HG03442 (cell line): ENCODE measurements at regions not wholly inside any gene's neighbourhood (a gene's known extent, or its start where the extent isn't known, plus 50 kb on each side); places are given as distances from the start of the nearest gene placed in this dataset.
"Not testable (repeated sequence)": the region's sequence is repeated elsewhere in the genome, so short reads cannot be mapped to it uniquely, and the experiment has no call there.

Experiments
- ATAC-seq: cut with Tn5 transposase; IDR thresholded peaks from one replicate; pipeline ENCODE4 v1.9.1; 2021; ENCODE audit warnings: mild to moderate bottlenecking, moderate library complexity; ENCODE audit not compliant: unreplicated experiment

DNA sequence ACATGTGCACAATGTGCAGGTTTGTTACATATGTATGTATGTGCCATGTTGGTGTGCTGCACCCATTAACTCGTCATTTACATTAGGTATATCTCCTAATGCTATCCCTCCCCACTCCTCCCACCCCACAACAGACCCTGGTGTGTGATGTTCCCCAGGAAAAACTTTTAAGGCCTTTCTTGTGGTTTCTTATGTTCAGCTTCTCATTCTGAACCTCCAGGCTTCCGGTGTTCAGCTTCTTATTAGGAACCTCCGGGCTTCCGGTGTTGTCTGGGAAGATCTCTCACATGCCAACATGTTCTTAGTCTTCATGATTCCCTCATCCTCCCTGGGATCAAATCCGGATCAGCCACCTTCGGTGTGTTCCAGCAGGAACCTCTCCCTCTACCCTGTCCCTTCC, 338.8 kb upstream of the IRX2 start:
- not testable (repeated sequence) for ATAC-seq

DNA sequence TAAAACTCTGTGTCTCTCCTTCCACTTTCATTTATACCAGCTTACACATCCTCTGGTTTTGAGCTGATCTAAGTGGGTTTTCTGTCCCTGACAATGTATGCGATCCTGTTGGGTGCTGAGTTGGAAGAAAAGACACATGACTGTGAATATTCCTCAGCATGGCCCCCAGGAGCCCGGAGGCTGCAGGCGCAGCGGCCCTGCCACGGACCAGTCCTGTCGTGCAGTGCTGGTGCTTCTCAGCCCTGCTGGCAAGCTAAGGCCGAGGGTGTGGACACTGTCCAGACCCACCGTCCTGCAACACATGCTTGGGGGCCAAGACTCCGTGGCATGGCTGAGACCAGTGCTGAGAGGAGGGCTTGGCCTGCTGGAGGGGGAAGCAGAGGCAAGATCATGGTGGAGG, 328.9 kb upstream of the IRX2 start:
- no peak for ATAC-seq

DNA sequence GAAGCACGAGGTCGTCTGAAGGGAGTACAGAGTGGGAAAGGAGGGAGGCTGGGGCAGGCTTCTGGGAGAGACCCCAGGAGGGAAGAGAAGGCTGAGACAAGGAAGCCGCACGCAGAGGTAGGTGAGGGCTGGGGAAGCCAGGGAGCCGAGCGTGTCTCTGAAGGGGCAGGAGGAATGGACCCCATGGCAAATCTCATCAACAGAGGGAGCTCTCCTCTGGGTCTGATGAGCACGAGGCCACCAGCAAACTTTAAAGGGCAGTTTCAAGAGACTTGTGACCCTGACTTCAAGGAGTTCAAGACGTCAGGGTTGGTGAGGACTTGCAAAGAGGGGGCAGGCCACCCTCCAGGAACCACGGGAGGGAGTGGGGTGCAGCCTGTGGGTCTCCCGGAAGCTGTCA, 326.2 kb upstream of the IRX2 start:
- ATAC-seq = no peak

DNA sequence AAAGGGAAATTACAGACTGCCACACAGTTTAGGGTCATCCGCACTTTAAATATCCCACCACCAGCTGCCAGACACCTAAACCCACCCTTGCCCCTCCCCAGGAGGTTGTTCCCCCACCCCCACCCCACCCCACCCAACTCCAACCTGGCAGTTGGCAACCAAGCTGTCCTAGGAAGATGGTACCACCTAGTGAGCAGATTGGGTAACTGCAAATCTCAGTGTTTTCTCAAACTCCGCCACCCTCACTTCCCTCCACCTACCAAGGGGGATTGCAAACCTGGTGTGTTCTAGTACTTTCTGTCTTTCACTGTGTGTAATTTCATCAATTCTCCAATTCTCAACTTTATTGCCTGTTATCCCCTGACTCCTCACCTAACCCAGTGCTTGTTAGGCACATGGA, 323.8 kb upstream of the IRX2 start:
- no peak for ATAC-seq

DNA sequence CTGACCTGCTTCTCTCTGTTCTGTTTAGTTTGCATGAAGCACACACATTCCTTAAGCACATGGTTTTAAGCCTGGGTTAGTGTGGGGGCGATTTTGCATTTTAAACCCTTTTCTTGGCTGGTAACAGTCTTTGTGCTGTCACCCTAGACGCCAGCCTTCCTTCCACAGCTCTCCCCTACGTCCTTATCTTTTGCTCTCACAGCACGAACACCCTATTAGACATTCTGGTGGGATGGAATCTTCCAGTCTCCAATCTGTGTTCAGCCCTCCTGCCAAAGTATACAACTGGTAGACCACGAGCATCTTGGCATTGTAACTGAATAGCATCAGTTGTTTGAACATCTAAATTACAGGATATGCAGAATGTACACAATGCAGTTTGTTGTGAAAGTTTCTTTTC, 316.9 kb upstream of the IRX2 start:
- no peak for ATAC-seq

DNA sequence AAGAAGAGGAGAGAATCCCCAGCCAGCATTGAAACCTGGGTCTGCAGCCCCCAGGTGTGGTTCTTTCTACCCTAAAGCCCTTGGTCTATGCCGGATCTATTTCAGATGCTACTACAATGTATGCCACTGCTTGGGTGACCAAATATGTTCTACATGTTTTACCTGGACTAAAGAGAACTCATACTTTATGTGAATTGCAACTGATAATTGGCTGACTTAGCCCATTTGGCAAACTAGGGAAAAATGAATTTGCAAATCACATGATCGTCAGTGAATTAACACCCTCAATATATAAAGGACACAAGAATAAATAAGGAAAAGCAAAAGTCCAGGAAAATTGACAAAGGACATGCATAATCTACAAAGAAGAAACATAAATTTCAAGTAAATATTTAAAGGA, 308.8 kb upstream of the IRX2 start:
- ATAC-seq = no peak

DNA sequence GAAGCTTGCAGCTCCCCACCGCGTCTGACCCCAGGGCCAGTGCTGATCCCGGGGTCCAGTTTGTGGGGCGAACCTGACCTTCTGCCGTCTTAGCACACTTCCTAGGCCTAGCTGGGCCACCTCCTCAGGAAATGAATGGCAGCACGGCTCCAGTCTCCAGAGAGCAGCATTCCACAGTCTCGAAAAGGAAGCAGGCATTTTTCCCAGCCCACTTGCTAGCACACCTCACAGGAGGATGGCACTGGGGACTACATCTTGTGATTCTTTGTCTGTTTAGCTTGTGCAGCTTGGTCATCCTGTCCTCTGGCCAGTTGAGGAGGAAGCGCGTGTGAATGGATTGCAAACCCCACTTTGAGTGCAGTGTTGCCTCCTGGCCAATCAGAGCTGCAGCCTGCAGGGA, 308.0 kb upstream of the IRX2 start:
- no peak for ATAC-seq

DNA sequence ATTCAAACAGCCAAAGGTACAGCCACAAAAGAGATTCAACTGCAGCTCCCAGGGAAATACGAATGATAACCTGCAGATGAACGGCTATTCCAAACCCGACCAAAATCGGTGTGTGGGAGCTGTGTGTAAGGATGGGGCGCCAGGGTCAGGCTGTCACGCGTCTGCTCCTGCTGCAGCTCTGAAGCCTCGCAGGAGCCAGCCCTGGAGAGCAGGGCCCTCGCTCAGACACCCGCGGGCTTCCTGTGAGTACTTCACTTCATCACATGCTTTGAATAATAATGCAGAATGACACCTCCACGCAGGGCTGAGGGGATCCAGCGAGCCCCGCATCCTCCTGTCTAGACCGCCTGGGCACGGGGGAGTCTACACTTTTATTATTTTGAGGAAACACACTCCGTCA, 307.5 kb upstream of the IRX2 start:
- ATAC-seq = no peak

DNA sequence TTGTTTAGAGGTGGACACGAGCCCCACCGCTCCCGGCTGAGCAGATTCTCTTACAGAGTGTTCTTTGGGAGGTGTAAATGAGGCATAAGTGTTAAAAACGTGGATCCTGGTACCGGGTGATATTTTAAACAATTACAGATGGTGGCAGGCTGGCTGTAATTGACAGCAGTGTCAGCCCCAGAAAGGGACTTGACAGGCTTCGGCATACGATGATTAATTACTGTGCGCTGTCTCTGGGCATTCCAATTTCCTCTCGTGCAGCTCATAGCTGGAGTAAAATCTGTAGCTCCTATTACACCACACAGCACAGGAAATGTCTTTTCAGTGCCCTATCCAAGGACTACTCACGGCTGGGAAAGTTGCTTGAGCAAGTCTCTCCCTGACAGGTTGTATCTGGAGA, 305.4 kb upstream of the IRX2 start:
- ATAC-seq = no peak

DNA sequence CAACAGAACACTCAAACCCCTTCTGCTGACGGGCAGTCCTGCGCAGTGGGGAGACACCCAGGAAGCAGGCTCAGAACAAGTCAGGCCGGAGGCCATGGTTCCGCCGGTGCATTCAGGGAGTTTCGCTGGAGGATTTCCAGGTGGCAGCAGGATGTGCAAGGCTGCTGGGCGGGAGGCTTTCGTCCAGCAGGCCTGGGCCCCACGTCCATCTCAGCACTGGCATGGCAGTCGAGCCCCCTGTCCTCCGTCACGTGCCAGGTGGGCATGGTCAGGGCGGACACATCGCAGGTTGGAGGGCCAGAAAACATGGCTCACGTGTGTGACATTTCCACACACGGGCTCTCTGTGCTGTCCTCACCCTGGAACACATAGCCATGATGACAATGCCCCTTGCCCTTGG, 299.9 kb upstream of the IRX2 start:
- no peak for ATAC-seq

DNA sequence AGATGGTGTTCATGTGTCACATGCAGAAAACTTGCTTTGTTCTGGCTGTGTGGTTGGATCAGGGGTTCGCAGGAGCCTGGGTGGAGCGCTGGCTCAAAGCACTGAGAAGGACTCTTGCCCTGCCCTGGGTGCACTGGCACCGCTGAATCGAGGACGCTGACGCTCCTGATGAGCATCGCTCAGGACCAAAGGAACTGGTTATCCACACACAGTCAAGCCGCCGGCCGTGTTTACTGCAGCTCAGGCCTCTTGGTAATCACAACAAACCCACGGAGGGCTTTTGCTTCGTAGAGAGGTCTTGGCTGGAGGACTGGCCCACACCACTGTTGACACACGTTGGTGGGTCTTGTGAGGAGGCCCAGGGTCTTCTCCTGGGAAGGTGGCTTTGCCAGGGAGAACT, 299.4 kb upstream of the IRX2 start:
- ATAC-seq = no peak

DNA sequence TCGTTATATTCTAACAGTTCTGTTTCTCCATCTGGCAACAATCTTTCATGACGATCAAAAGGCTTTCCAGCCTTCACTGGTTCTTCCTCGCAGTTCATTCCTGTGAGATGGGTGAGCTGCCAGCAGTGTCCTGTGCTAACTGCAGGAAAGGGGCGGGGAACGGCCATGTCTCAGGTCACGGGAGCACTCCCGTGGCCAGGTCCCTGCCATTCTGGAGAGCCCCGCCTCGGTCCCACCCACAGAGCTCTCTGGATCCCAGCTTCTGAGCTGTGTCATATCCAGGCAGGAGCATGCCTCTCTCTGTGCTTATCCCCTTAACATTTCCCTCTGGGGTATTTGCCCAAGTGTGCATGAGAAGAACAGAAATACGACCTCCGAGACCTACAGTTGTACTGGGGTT, 297.8 kb upstream of the IRX2 start:
- no peak for ATAC-seq

DNA sequence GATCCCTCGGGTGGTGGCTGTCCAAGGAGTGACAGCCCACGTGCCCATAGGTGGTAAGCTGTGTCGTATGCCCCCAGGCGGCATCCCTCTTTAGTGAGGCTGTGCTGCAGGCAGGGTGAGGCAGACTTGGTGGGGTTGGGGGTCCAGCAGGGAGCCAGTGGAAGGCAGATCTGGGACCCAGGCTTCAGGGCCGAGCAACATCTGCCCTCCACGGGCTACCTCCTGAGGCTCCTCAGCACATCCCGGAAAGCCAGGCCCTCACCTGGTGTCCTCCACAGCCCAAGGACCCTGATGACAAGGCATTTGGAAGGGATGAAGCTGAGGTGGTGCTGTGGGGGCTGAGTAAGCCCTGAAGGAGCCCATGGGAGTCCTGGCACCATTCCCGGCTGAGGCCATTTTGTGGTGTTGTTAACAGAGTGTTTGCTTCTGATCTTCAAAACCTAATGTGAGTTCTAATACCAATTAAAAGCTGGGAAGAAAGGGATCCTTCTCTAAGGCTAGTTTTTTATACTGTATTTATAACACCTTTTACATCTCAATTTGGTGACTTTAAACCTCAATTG, 295.8 kb upstream of the IRX2 start:
- no peak for ATAC-seq

DNA sequence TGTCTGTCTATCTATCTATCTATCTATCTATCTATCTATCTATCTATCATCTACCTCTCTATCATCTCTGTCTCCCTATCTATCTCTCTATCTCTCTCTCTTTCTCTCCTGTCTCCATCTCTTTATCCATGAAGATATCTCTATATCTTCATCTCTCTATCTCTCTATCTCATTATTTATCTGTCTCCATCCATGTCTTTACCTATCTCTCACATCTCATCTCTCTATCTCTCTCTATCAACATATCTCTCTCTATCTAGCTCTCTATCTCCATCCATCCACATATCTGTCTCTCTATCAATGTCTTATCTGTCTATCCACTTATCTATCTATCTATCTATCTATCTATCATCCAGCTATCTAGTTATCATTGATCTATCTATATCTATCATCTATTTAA, 292.1 kb upstream of the IRX2 start:
- no peak for ATAC-seq

DNA sequence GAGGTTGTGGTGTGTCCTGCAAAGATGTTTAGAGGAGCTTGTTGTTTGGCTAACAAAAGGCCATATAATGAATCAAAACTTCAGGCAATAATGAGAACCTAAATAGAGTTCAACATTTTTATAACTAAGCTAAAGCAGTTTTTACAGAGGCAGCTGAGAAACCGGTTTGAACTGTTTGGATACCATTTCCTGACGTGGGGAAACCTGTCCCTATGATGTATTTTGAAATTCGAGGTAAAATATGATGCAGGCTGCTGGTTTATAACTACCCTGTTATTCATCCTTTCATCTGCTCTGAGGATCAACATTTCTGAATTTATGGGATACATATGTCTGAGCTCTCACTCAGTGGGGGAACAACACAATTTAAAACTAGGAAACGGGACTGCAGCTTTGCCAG, 289.5 kb upstream of the IRX2 start:
- ATAC-seq = no peak

DNA sequence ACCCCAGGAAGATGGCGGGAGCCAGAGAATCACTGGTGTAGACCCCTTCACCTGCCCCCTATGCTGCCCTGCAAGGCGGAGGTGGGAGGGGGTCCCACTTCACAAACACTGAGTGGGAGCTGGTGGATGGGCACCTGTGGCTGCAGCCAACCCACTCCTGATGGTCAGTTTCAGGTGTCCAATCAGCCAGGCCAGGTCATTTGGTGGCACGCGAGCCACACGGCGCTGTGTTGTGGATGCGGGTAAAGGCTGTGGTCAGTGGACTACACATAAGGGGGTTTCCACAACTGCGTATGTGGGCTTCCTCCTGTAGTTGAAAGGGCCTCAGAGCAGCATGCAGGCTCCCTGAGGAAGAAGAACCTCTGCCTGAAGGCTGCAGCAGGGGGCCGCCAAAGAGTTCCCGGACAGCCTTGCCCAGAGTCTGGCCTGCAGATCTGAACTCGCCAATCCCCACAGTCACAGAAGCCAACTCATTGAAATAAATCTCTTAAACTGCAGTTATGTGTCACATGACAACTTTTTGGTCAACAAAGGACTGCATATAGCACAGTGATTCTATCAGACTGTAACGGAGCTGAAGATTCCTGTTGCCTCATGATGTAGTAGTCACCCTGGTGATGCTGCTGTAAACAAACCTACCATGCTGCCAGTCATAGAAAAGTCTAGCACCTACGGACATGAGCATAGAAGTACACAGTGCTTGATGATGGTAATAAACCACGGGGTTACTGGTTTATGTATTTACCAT, 284.7 kb upstream of the IRX2 start:
- no peak for ATAC-seq

DNA sequence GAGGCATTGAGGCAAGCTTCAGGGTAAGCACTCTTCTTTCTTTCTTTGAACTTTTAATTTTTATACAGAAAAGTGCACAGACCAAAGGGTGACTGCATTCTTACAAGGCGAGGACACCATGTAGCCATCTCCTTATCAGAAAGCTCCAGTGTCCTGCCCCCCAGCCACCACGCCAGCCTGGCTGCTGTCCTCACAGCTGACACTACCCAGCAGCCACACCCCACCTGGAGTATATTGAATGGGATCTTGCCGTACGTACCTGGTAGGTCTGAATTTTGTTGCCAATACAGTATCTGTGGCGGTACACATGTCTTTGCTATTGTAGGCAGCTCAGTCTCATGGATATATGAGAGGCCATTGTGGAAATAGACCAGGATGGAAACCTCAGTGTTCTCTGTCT, 284.0 kb upstream of the IRX2 start:
- ATAC-seq = no peak

DNA sequence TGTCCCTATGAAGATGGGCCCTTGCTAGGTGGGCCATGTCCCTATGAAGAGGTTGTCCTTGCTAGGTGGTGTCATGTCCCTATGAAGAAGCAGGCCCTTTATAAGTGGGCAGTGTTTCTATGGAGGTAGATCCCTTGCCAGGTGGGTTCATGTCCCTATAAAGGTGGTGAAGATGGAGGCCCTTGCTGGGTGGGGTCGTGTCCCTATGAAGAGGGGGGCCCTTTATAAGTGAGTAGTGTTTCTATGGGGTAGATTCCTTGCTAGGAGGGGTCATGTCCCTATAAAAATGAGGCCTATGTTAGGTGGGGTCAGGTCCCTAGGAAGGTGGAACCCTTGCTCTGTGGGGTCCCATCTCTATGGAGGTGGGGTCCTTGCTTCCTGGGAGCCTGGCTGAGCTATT, 283.4 kb upstream of the IRX2 start:
- no peak for ATAC-seq

DNA sequence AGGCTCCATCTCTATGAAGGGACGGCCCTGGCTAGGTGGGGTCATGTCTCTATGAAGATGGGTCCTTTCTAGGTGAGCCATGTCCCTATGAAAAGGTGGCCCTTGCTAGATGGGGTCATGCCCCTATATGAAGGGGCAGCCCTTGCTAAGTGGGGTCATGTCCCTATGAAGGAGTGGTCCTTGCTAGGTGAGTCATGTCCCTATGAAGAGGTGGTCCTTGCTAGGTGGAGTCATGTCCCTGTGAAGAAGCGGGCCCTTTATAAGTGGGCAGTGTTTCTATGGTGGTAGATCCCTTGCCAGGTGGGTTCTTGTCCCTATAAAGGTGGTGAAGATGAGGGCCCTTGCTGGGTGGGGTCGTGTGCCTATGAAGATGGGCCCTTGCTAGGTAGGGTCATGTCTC, 283.0 kb upstream of the IRX2 start:
- no peak for ATAC-seq

DNA sequence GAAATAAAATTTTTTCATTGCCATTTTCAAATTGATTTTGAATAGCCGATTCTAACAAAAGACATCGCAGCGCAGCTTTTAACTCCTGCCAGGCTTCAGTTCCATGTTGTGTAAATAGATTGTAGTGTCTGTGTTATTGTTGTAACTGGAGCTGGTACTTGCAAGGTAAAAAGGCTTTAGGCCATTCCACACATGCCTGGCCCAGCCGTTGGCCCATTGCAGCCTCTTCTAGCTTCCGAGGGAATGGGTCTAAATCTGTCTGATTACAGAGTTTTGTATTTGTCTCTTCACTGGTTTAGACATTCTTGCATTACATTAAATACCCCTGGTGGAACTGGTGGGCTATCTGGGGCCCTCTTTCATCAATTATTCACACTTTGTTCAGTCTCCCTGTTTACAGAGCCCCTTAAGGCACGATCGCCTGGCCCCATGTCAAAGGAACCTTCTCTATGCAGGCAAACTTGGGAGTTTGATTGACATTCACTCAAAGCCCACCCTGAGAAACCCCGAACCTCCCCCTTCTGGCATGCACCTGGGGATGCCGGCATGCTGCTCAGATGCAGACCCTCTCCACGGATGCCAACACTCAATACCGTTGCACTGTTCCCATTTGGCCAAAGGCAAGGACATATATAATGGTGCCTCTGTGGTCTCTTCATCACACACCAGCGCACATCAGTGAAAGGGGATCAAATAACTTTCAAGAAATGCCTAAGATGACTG, 281.7 kb upstream of the IRX2 start:
- ATAC-seq = no peak

DNA sequence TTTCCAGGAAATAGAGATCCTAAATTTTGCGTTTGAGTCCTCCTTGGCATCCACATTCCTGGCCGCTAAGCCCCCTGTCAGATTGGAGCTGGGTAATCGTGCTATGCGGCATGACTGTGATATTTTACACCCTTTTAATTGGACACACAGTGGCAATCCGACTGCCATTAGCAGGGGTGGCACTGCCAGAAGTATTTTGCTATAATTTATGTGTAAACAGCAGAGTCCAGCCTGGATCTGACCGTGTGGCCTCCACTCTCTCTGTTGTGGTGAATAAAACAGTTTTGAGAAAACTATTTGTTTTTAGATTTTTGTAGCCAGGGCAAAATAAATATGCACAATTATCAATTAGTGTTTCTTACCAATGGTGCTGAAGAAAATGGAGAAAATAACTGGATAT, 281.0 kb upstream of the IRX2 start:
- ATAC-seq = no peak

DNA sequence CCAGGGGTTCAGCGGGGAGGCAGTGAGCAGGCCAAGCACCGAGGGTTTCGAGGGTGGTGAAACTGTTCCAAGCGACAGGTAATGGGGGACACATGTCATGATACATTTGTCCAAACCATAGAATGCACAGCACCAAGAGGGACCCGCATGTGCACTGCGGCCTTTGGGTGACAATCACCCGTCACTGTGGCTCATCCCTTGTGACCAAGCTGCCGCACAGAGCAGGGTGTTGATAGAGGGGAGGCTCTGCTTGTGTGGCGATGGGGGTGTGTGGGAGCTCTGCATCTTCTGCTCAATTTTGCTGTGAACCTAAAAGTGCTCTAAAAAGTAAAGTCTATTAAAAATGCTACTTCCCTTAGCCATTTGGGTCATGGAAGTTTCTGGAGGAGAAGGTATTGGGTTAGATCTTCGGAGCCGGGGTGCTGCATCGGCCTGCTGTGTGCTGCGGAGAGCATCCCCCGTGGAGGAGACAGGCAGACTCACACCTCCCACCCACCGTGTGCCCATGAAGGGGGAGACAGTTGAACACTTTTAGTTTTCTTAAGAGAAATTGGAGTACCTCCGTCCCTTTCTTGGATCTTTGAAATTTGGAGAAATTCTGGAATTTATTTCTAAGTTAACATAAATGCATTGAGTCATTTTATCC, 280.4 kb upstream of the IRX2 start:
- no peak for ATAC-seq
